ENCODE measurements at regions not wholly inside any gene's neighbourhood (a gene's known extent, or its start where the extent isn't known, plus 50 kb on each side); places are given as distances from the start of the nearest gene placed in this dataset.

DNA sequence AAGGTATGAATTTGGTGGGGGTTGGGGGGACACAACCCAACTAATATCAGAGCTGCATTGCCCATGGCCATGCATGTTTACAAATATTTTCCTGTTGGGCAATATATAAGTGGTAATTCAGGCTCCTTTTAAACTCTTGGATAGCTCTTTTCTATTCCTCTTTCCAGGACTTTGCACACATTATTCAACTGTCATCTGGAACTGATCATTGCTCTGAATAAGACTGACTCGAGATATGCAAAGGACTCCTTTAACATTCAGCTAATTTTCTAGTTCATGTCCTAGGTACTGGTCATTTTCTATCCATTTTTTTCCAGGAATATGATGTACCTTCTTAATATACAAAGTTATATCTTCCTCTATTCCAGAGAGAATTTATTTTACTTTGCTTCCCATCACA is 89.5 kb upstream of the STK32A start:
- H3K27me3 Mint-ChIP-seq = peaks cover 4% of the 10 kb centered on the region
- DNase-seq = no peak
- no peak overlapping the region for H3K27ac Mint-ChIP-seq
- H3K4me3 Mint-ChIP-seq = no peak overlapping the region
- no peaks in the 10 kb centered on the region for H3K36me3 Mint-ChIP-seq (ENCODE audit: low read depth)
- no peaks in the 10 kb centered on the region for H3K4me1 Mint-ChIP-seq (ENCODE audit: low read depth)
- TF ChIP-seq, protein P1, sequence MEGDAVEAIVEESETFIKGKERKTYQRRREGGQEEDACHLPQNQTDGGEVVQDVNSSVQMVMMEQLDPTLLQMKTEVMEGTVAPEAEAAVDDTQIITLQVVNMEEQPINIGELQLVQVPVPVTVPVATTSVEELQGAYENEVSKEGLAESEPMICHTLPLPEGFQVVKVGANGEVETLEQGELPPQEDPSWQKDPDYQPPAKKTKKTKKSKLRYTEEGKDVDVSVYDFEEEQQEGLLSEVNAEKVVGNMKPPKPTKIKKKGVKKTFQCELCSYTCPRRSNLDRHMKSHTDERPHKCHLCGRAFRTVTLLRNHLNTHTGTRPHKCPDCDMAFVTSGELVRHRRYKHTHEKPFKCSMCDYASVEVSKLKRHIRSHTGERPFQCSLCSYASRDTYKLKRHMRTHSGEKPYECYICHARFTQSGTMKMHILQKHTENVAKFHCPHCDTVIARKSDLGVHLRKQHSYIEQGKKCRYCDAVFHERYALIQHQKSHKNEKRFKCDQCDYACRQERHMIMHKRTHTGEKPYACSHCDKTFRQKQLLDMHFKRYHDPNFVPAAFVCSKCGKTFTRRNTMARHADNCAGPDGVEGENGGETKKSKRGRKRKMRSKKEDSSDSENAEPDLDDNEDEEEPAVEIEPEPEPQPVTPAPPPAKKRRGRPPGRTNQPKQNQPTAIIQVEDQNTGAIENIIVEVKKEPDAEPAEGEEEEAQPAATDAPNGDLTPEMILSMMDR (IDR thresholded peaks at IDR 0.05) = no peak
- ChIA-PET POLR2A (no interaction called here), CTCF (no interaction called here)
- intact Hi-C loops (cut with micrococcal nuclease) = no loop called here
- no peaks in the 10 kb centered on the region for H3K9me3 Mint-ChIP-seq
- ATAC-seq = no peak

DNA sequence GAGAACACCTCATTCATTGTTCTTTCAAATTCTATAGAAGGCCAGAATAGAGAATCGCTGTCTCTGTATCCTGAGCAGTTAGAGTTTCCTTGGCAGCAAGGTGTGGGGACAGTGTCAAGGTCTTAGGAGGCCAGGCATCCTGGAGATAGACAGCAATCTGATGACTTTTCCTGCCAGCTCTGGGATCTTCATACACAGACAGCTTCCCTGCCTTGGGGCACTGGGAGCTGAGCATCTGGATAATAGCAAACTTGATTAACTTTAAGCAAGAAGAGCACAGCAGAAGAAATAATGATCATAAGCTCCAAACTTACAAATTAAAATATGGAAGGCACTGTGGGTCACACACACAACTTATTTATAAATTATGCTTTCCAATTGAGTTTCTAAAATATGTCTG is 86.1 kb upstream of the STK32A start:
- TF ChIP-seq, protein P1 (IDR thresholded peaks at IDR 0.05) = no peak
- Mint-ChIP-seq H3K4me3 (no peak overlapping the region), H3K9me3 (no peaks in the 10 kb centered on the region), H3K27ac (no peak overlapping the region), H3K36me3 (ENCODE audit: low read depth) (no peaks in the 10 kb centered on the region), H3K27me3 (peaks cover 4% of the 10 kb centered on the region), H3K4me1 (ENCODE audit: low read depth) (no peaks in the 10 kb centered on the region)
- intact Hi-C loops (cut with micrococcal nuclease) = no loop called here
- POLR2A ChIA-PET = interaction anchor here (1.0 kb wide), 1 partner anchor 26 kb away, joined by 3 read pairs; no protein-coding TSS in a partner anchor
- ATAC-seq (no peak), DNase-seq (no peak)
- CTCF ChIA-PET = no interaction called here

DNA sequence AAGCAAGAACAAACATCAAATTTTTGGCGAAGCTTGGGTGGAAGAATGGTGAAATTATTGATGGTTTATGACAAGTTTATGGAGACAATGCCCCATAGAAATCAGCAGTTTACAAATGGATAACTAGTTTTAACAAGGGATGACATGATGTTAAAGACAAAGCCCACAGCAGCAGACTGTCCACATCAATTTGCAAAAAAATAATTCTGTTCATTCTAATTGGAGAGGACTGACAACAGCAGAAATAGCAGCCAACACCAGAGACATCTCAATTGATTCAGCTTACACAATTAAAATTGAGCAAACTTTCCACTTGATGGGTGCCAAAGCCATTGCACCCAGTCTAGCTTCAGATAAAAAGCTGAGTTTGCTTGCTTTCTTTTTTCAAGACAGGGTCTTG is 82.7 kb upstream of the STK32A start:
- H3K9me3 Mint-ChIP-seq = no peaks in the 10 kb centered on the region
- no peak overlapping the region for H3K4me3 Mint-ChIP-seq
- intact Hi-C loops (cut with micrococcal nuclease) = no loop called here
- H3K36me3 Mint-ChIP-seq (ENCODE audit: low read depth) = no peaks in the 10 kb centered on the region
- no peak overlapping the region for H3K27ac Mint-ChIP-seq
- ATAC-seq = no peak
- no peak for DNase-seq
- ChIA-PET POLR2A (no interaction called here), CTCF (no interaction called here)
- no peaks in the 10 kb centered on the region for H3K4me1 Mint-ChIP-seq (ENCODE audit: low read depth)
- TF ChIP-seq, protein P1 (IDR thresholded peaks at IDR 0.05) = no peak
- no peaks in the 10 kb centered on the region for H3K27me3 Mint-ChIP-seq

DNA sequence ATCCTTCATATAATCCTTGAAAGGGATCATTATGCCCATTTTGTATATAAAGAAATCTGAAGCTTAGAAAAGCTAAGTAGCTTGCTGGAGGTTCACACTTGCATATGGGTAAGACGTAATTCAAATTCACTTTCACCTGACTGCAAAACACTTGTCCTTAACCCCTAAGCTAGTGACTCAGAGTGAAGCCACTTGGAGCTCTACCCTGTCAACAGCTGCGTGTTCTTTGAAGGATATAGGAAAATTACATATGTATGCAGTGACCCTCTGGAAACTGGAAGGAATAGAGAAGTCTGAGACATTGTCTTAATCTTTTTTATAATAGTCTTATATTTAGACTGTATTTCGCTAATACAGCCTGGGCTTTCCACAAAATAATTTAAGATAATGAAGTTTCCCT is 80.0 kb upstream of the STK32A start:
- no peaks in the 10 kb centered on the region for H3K36me3 Mint-ChIP-seq (ENCODE audit: low read depth)
- no peaks in the 10 kb centered on the region for H3K27me3 Mint-ChIP-seq
- ChIA-PET POLR2A (no interaction called here), CTCF (no interaction called here)
- H3K4me3 Mint-ChIP-seq = no peak overlapping the region
- no peak for ATAC-seq
- no peaks in the 10 kb centered on the region for H3K4me1 Mint-ChIP-seq (ENCODE audit: low read depth)
- no peak for DNase-seq
- H3K27ac Mint-ChIP-seq = no peak overlapping the region
- TF ChIP-seq, protein P1 (IDR thresholded peaks at IDR 0.05) = no peak
- intact Hi-C loops (cut with micrococcal nuclease) = no loop called here
- no peaks in the 10 kb centered on the region for H3K9me3 Mint-ChIP-seq

DNA sequence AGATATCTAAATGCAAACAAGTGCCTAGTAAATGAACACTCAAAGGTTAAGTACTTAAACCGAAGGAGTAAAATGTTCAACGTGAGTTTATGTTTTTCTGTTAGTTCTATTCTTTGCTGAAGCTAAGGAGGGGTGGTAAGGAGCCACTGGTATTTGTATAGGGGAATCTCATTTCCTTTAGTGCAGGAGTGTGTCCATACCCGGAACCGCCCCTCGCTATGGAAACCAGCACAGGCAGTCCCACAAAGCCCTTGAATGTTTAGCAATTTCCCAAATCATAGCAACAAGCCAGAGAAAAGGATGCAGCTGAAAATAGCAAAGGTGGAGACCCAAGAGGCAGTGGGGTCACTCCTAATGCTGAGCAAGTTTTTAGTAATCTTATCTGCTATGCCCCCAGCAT is 78.8 kb upstream of the STK32A start:
- no peak overlapping the region for H3K4me3 Mint-ChIP-seq
- CTCF ChIA-PET = no interaction called here
- no peak for ATAC-seq
- no peak overlapping the region for H3K27ac Mint-ChIP-seq
- H3K27me3 Mint-ChIP-seq = no peaks in the 10 kb centered on the region
- intact Hi-C loops (cut with micrococcal nuclease) = no loop called here
- no peaks in the 10 kb centered on the region for H3K9me3 Mint-ChIP-seq
- H3K36me3 Mint-ChIP-seq (ENCODE audit: low read depth) = no peaks in the 10 kb centered on the region
- TF ChIP-seq, protein P1 (IDR thresholded peaks at IDR 0.05) = no peak
- no peaks in the 10 kb centered on the region for H3K4me1 Mint-ChIP-seq (ENCODE audit: low read depth)
- DNase-seq = no peak
- POLR2A ChIA-PET = no interaction called here
